ENCODE measurements at regions not wholly inside any gene's neighbourhood (a gene's known extent, or its start where the extent isn't known, plus 50 kb on each side); places are given as distances from the start of the nearest gene placed in this dataset.
"Not testable (repeated sequence)": the region's sequence is repeated elsewhere in the genome, so short reads cannot be mapped to it uniquely, and the experiment has no call there.

DNA sequence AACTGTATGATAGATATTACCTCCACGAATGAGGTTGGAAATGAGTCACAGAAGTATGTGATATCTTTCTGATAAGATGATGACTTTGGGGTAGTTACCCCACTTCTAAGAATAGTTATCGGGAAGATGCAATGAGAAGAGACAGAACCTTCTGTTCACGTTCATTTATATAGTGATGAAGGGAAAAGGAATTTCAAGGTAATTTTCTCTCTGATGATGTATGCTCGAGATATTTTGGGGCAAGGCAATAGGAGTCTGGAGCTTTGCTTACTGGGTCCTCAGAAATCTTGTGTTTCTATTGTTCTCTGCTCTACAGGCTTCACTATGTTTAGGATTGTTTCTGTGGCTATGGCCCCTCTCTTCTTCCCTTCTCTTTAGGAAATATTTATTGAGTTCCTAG, 1389.6 kb downstream of the CDH8 start:
- DNase-seq: no peak

DNA sequence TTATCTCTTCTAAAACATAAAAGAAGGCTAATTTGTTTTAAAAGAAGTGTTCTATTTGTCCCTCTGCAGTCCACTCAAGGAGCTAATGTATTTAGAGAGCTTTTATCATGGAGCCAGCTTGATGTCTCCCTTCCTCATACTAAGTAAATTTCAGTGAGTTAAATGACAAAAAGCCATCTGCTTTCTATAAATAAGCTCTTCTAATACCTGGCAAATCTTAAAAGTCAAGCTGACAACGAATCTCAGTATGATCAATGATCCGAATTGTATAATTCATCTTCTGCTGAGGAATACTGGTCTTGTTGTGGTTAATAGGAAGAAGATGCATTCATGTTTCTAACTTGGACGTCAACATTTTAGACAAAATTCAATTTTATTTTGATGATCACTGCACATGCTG, 1390.7 kb downstream of the CDH8 start:
- no peak for DNase-seq

DNA sequence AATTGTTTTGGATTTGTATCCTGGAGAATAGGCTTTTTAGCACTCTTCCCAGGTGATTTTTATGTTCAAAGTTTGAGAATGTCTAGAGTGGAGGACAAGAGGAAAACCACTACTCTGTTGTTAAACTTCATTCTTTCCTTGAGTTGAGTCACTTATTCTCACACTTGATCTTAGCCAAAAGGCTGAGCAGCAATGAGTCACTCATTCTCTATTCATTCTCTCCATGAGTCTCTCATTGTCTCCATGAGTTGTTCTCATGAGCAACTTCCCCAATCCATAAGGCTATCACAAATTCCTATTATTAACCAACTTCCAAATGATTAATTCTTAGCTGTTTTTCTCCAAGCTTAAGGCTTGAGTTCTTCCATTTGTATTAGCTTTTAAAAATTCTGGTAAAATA, 1393.3 kb downstream of the CDH8 start:
- DNase-seq: no peak

DNA sequence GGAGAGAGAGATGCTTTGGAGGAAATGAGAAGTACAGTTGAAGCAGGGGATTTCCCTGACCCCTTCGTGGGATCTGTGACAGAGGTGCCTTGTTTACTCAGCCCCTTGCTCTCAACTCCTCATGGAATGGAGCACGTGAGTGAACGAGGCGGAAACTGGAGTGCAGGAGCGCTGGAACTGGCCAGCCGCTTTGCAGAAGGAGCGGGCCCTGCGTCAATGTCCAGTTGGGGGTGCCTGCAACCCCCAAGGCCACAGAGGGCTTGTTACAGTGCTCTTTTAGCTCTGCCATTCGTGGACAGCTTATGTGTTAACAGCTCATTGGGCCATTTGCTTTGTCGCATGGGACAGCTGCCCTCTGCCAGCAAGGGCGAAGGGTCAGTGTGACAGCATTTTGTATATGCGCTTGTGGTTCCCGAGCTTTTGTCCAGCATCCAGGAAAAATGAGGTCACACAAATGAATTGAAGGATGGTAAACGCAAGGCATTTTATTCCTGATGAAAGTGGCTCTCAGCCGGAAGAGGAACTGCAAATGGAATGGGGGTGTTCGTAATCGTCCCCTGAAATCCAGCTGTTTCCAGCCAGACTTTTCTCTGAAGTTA, 1395.1 kb downstream of the CDH8 start:
- no peak for DNase-seq

DNA sequence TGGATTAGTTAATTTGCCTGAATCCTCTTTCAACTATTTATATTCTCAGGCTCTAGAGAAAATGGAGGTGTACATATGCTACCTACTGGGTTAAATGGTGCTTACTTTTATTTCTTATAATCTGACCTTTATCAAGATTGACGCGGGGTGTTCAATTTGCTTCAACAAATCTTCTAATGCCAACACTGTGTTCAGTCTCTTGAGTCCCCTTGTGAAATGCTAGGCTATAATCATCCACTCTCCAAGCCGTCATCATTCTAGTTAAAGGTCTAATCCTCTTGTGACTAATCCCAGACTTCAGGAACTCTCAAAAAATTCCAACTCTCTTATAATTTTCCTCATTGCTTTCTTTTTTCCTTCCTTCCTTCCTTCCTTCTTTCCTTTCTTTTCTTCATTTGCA, 1396.2 kb downstream of the CDH8 start:
- no peak for DNase-seq

DNA sequence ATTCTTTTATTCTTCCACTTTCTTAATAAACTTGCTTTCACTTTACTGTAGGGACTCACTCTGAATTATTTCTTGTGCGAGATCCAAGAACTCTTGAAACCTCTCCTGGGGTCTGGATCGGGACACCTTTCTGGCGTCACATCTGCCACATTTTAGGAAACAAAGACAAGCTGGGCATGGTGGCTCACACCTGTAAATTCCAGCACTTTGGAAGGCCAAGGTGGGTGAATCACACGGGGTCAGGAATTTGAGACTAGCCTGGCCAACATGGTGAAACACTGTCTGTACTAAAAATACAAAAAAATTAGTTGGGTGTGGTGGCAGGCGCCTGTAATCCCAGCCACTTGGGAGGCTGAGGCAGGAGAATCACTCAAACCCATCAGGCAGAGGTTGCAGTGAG, 1399.6 kb downstream of the CDH8 start:
- not testable (repeated sequence) for DNase-seq

DNA sequence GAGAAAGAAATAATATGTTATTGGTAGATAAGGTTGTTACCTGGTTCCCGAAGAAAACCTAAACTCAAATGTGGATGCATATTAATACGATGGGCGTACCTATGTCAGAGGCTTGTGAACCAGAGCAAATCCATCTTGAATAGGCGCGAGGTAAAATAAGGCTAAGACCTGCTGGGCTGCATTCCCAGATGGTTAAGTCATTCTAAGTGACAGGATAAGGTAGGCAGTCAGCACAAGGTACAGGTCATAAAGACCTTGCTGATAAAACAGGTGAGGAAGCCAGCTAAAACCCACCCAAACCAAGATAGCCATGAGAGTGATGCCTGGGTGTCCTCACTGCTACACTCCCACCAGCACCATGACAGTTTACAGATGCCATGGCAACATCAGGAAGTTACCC, 1400.1 kb downstream of the CDH8 start:
- no peak for DNase-seq

DNA sequence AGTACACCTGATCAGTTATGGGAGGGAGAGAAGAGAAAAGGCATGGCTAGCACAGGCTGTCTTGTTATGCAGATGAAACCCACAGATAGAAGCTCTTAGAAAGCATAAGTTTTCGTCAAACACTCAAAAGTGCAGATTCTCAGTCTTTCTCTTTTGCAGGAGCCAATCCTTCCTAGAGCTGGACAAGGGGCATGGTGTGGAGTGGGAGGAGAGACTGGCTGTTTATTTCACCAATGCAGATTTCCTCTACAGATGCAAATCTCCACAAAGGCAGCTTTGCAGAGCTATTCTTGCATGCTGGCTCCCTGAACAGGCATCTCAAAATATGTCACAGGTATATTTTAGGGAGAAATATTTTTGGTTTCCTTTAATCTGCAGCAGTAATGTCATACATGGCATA, 1400.7 kb downstream of the CDH8 start:
- DNase-seq: no peak

DNA sequence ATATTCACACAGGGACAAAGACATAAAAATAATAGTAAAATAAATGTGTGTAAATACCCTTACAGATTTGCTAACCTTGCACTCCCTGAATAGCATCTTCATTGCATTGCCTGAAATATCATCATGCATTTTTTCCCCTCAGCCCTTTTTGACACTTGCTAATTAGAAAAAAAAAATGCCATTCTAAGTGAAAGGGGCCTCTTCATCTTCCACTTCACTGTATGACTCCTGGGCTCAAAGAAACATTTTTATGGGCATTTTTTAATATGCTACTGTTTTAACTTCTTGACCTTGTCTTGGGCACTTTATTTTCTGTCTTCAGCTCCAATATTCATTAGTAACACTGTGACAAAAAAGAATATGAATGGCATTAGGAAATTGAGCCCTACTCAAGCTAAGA, 1424.4 kb downstream of the CDH8 start:
- DNase-seq: no peak

DNA sequence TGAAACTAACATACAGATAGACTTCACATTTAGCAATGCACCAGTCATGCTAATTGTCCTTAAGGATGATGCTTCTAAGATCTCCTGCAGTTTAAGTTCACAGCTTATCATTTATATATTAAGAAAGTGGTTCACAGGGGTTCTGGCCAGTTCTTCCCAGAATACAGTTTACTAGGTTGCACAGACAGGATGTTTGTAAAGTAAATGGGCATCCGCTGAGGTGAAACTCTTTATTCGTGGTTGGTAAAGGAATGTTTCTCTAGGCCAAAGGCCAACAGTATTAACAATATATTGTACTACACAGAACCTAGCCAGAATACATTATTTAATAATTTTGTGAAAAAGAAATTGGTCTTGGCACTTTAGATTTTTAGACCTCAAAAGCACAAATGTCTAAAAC, 1427.3 kb downstream of the CDH8 start:
- DNase-seq: no peak

DNA sequence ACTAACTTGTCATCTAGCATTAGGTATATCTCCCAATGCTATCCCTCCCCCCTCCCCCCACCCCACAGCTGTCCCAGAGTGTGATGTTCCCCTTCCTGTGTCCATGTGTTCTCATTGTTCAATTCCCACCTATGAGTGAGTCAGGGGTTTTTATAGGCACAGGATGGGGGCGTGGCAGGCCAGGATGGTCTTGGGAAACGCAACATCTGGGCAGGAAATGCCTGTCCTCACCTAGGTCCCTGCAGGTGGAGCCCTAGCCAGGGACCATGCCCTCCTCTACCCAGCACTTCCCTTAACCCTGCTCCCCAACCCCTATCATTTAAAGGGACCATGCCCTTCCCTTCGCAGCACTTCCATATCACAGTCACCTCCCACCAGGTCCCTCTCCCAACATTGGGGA, 1430.6 kb downstream of the CDH8 start:
- DNase-seq: not testable (repeated sequence)

DNA sequence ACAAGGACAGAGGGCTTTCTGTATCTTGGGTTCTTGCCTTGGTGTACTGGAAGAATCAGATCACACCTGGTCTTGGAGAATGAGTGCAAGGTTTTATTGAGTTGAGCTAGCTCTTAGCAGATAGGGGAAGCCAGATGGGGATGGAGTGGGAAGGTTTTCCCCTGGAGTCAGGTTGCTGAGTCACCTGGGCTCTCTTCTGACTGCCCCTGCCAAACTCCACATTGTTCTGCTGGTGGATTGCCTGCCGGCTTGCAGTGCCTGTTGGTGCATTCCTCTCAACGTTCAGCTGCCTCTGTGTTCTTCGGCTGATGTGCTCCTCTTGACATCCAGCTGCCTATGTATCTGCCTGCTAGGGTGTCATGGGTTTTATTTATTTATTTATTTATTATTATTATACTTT, 1431.1 kb downstream of the CDH8 start:
- DNase-seq: no peak

DNA sequence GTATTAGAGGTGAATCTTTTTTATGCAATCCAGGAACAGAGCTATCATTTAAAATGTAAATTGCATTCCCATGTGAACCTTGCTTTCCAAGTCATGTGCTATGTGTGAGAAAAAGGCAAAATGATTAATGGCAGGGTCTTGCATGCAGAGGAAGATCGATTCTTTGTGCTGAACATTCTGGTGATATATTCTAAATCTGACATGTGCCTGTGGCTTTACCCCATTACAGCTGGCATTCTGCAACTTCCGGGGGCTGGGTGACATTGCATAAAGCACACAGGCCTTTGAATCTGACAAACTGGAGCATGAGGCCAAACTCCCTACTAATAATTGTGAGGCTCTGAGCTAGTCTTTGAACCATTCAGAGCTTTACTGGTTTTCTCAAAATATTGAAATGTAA, 1449.7 kb downstream of the CDH8 start:
- no peak for DNase-seq

DNA sequence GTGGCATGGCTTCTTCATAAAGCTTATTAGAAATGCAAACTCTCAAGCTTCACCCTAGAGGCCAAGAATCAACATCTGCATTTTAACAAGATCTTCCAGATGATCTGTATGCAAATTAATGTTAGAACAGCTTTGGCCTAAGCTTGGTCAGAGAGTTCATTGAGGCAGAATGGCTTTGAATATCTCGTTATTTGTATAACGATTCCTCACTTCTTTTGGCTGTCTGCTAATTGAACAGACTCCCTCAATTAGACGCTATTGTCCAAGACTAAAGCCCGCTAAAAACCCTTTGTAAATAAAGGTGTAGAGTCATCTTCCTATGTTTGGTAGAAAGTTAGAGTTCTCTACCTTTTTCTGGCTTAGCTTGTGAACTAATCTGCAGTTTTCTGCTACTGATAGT, 1453.7 kb downstream of the CDH8 start:
- DNase-seq: no peak

DNA sequence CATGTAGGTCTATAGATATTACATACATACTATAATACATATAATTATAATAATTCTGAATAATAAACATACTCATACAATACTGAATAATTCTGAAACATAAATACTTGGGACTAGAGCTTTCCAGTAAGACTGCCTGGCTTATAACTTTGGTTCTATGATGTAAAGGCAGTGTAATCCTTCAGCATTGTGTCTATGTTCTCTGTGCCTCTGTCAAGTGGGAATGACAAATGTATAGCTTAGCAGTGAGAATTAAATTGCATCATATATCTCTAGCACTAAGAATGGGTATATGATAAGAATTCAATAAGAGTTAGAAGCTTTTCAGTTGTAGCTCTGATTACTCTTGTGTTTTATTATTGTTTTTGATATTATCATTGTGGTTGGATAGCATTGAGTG, 1469.3 kb downstream of the CDH8 start:
- no peak for DNase-seq

DNA sequence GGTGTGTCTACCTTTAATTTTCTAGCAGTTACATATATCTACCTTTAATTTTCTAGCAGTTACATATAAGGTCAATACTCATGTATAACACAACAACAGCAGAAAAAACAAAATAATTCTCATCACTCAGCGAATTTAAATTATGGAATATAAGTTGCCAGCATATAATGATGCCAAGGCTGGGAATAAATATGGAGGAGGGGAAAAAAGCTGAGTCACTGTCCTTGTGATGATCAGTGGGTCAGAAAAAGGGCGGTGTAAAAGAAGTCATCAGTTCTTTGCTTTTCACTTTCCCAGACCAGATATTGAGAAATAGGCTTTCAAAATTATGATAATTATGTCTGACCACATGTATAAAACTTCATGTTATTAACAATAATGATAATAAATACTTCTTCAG, 1471.7 kb downstream of the CDH8 start:
- DNase-seq: no peak

DNA sequence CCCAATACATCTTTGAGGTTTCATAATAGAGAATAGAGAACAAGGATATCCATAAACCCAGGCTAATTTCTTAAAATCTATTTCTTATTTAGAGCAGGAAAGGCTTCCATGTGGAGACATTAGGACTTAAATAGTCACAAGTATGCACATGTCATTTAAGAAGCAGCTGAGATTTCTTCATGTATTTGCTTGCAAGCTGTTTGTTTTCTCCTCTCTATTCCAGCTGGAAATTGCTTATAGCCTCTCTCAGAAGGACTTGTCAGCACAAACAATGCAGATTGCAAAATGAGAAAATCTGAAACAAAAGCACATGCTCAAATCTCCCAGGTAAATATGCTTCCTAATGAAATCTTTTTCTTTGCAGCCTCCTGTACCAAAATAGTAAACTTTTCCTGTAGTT, 1473.1 kb downstream of the CDH8 start:
- no peak for DNase-seq

DNA sequence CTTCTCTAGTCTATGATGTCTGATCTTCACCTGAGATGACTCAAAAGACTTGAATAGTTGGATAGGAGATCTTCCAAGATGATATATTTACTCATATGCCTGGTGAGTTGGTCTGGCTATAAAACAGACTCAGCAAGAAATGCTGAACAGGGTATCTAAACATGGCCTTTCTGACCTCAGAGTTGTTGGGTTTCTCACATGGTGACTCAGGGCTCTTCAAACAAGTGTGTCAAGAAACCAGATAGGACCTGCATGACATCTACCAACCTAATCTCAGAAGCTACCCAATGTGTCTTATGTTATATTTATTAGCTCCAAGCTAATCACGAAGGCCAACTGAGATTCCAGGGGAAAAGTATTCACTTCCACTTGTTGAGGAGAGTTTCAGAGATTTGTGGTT, 1477.3 kb downstream of the CDH8 start:
- no peak for DNase-seq

DNA sequence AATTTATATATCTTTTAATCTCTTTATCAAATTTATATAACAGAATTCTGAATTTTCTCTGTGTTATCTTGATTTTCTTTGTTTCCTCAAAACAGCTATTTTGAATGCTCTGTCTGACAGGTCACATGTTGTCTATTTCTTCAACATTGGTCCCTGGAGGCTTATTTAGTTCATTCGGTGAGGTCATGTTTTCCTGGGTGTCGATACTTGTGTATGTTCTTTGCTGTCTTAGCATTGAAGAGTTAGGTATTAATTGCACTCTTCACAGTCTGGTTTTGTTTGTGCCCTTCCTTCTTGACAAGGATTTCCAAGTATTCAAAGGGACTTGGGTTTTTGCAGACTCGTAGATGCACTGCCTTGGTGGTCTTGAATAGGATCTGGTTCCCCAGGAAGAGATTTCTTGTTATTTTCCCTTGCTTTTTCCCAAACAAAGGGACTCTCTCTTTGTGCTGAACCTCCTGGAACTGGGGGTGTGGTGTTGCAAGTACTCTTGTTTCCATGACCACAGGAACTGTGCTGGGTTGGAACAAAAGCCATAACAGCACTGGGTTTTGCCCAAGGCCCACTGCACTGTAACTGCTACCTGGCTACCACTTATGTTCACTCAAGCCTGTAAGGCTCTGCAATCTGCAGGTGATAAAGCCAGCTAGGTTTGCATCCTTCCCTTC, 1483.0 kb downstream of the CDH8 start:
- no peak for DNase-seq

DNA sequence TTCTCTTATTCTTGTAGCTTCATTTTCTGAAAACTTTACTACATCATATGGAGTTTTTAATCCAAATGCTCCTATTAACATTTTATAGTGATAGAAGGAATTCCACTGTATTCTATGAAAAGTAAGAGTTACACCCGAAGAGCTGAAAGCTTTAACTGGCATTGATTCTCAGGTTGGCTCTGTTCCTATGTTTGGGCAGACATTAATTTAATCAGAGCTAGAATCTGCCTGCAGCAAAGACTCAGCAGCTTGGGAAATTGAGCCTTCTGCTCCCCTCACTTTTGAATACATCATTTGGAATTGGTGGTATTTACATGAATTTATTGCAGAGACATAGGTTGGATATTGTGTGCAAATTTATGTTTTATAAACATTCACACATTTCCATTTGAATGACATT, 1494.7 kb downstream of the CDH8 start:
- no peak for DNase-seq

DNA sequence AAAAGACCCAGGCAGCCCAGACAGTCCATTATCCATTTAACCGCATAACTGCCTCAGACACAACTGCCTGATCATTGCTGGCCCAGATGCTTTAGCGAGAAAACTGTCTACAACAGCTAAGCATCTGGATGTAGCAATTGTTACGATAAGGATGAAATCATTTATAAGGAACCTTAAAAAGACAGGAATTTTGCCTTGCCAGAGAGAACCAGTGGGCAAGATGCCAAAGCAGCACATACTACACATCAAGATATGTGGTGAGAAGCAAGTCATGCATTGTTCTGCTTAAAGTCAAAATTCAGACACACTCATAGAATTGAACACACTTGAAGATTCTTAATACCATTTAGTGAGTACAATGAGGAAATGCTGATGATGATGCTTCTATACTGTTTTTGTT, 1525.3 kb downstream of the CDH8 start:
- no peak for DNase-seq

DNA sequence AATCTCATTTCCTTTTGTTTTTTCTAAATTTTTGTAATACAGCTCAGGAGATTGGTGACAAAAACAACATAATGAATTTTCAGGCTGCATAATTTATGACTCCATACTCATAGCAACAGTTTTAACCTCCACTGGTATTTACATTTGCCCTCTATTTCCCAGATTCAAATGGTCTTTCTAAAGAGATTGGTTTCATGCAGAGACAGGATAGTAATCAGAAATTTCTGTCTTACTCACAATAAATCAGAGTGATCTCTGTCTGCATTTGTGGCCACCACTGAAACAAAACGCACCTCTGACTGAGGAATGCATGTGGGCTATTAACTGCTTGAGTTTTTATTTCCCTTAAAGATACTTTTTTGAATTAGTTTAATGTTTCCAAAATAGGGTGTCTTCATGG, 1526.0 kb downstream of the CDH8 start:
- DNase-seq: no peak

DNA sequence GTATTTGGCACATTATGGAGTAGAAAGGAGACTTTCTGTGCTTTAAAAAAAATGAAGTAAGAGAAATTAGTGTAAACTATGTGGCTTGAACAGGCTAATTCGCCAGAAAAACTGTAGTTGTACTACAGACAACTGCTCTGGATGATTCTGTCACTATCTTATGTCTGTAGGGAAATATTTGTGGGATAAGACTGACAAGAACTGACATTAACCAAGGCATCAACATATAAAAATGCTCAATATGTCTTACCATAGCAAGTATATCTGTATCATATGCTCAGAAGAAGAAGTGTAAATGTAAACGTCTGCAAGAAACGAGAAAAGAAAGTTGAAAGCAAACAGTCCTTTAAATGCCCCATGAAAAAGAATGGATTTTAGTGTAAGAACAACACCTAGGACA, 1545.0 kb downstream of the CDH8 start:
- DNase-seq: no peak

DNA sequence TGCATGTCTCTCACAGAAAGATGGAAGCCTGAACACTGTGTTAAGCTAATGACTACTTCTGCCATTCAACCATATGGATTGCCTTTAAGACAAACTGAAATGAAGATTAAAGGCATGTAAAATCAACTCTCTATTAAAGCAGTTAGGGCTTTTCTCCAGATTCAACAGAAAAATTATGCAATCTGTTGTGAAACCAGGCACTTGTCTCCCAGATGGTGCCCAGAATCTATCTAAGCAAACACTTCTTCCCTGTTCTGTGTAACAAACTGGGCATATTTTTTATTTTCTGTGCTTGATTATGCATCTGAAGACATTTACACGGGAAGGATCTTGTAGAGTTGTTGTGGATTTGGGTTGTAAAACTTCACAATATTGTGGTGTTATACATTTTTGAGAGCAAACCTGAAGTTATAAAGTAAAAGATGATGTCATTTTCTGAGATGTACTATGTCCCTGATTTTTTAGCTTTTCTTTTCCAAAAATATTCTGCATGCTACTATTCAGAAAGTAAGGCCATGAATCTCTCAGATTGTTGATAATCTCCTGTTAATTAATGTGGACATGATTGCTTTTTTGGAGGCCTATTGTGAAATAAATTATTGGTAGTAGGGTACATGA, 1550.3 kb downstream of the CDH8 start:
- DNase-seq: no peak

DNA sequence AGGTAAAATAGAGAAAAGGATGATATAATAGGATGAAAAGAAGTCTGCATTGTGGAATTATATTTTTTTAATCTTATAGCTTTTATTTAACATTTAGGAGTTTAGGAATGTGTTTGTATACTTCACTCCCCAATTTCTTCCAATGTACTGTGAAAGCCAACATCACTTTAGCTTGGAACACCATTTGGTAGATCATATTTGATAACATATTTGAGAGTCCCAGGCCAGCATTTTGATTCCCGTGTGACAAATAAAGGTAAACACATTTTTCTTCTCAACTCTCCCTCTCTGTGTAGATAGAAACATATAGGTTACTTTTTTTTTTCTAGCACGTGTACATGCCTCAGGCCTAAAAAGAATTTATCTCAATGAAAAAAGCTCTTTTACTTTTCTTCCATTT, 1551.3 kb downstream of the CDH8 start:
- DNase-seq: no peak

All from activated CD4-positive, alpha-beta T cell treated with anti-CD3 and anti-CD28 coated beads, Interleukin-2, amount 50 U/mL, for 16 hours (primary cell).